ENCODE measurements at regions not wholly inside any gene's neighbourhood (a gene's known extent, or its start where the extent isn't known, plus 50 kb on each side); places are given as distances from the start of the nearest gene placed in this dataset.

DNA sequence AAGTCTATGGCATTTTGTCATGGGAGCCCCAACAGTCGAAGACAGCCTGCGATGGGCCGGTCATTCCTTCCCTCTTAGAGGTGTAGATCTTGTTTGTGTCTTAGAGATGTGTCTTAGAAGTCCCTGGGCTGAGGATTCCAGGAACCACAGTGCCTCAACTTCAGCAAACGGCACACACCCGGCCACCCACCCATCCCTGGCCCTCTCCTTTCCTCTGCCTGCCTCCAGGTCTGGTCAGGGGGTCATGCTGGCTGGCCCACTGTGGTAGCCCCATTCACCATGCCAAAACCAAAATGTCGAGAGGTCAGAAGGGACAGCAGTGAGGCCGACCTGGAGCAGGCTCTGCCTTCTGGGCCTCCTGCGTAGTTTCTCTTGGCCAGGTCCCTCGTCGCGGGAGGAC is 857.9 kb downstream of the TBC1D22A start:
- no peak overlapping the region for H3K27ac Mint-ChIP-seq
- Histone ChIP-seq H3K4me3 (no peak overlapping the region), H3K79me2 (replicated peaks; ENCODE audit: insufficient read depth) (no peaks in the 10 kb centered on the region), H3K4me2 (no peak overlapping the region), H3K27me3 (ENCODE audit: insufficient read depth) (no peaks in the 10 kb centered on the region), H2AFZ (no peak overlapping the region), H3K36me3 (ENCODE audit: insufficient read depth) (no peaks in the 10 kb centered on the region), H4K20me1 (replicated peaks; ENCODE audit: insufficient read depth) (no peaks in the 10 kb centered on the region), H3K4me1 (ENCODE audit: insufficient read depth) (no peaks in the 10 kb centered on the region), H3K27ac (ENCODE audit: low read depth) (no peak overlapping the region), H3F3A (replicated peaks; ENCODE audit: low read depth) (no peaks in the 10 kb centered on the region), H3K9me2 (ENCODE audit: insufficient read depth) (no peaks in the 10 kb centered on the region)
- no peak for ATAC-seq
- DNase-seq (ENCODE audit: low spot score) = no peak
- H3K36me3 Mint-ChIP-seq (ENCODE audit: low read depth) = peaks cover 3% of the 10 kb centered on the region; the same call in 2 of the 3 replicates
- no peaks in the 10 kb centered on the region for H3K4me1 Mint-ChIP-seq
- H3K4me3 Mint-ChIP-seq = no peak overlapping the region
- peaks cover 4% of the 10 kb centered on the region for H3K27me3 Mint-ChIP-seq (ENCODE audit: insufficient read depth, low read depth, poor library complexity)
- TF ChIP-seq ZNF331 (CRISPR knock-in tag; IDR thresholded peaks at IDR 0.05; ENCODE audit: low read depth) = no peak
- no peak for TF ChIP-seq CREB1 (CRISPR knock-in tag; IDR thresholded peaks at IDR 0.05; ENCODE audit: low read depth)
- TF ChIP-seq, protein P1, sequence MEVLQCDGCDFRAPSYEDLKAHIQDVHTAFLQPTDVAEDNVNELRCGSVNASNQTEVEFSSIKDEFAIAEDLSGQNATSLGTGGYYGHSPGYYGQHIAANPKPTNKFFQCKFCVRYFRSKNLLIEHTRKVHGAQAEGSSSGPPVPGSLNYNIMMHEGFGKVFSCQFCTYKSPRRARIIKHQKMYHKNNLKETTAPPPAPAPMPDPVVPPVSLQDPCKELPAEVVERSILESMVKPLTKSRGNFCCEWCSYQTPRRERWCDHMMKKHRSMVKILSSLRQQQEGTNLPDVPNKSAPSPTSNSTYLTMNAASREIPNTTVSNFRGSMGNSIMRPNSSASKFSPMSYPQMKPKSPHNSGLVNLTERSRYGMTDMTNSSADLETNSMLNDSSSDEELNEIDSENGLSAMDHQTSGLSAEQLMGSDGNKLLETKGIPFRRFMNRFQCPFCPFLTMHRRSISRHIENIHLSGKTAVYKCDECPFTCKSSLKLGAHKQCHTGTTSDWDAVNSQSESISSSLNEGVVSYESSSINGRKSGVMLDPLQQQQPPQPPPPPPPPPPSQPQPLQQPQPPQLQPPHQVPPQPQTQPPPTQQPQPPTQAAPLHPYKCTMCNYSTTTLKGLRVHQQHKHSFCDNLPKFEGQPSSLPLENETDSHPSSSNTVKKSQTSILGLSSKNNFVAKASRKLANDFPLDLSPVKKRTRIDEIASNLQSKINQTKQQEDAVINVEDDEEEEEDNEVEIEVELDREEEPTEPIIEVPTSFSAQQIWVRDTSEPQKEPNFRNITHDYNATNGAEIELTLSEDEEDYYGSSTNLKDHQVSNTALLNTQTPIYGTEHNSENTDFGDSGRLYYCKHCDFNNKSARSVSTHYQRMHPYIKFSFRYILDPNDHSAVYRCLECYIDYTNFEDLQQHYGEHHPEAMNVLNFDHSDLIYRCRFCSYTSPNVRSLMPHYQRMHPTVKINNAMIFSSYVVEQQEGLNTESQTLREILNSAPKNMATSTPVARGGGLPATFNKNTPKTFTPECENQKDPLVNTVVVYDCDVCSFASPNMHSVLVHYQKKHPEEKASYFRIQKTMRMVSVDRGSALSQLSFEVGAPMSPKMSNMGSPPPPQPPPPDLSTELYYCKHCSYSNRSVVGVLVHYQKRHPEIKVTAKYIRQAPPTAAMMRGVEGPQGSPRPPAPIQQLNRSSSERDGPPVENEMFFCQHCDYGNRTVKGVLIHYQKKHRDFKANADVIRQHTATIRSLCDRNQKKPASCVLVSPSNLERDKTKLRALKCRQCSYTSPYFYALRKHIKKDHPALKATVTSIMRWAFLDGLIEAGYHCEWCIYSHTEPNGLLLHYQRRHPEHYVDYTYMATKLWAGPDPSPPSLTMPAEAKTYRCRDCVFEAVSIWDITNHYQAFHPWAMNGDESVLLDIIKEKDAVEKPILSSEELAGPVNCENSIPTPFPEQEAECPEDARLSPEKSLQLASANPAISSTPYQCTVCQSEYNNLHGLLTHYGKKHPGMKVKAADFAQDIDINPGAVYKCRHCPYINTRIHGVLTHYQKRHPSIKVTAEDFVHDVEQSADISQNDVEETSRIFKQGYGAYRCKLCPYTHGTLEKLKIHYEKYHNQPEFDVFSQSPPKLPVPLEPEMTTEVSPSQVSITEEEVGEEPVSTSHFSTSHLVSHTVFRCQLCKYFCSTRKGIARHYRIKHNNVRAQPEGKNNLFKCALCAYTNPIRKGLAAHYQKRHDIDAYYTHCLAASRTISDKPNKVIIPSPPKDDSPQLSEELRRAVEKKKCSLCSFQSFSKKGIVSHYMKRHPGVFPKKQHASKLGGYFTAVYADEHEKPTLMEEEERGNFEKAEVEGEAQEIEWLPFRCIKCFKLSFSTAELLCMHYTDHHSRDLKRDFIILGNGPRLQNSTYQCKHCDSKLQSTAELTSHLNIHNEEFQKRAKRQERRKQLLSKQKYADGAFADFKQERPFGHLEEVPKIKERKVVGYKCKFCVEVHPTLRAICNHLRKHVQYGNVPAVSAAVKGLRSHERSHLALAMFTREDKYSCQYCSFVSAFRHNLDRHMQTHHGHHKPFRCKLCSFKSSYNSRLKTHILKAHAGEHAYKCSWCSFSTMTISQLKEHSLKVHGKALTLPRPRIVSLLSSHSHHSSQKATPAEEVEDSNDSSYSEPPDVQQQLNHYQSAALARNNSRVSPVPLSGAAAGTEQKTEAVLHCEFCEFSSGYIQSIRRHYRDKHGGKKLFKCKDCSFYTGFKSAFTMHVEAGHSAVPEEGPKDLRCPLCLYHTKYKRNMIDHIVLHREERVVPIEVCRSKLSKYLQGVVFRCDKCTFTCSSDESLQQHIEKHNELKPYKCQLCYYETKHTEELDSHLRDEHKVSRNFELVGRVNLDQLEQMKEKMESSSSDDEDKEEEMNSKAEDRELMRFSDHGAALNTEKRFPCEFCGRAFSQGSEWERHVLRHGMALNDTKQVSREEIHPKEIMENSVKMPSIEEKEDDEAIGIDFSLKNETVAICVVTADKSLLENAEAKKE (CRISPR knock-in tag; IDR thresholded peaks at IDR 0.05) = no peak
- TF ChIP-seq EZH2phosphoT487 (IDR thresholded peaks at IDR 0.05; ENCODE audit: unreplicated experiment) = no peak
- no peak for TF ChIP-seq ZNF114 (CRISPR knock-in tag; IDR thresholded peaks at IDR 0.05)
- TF ChIP-seq, protein P2, sequence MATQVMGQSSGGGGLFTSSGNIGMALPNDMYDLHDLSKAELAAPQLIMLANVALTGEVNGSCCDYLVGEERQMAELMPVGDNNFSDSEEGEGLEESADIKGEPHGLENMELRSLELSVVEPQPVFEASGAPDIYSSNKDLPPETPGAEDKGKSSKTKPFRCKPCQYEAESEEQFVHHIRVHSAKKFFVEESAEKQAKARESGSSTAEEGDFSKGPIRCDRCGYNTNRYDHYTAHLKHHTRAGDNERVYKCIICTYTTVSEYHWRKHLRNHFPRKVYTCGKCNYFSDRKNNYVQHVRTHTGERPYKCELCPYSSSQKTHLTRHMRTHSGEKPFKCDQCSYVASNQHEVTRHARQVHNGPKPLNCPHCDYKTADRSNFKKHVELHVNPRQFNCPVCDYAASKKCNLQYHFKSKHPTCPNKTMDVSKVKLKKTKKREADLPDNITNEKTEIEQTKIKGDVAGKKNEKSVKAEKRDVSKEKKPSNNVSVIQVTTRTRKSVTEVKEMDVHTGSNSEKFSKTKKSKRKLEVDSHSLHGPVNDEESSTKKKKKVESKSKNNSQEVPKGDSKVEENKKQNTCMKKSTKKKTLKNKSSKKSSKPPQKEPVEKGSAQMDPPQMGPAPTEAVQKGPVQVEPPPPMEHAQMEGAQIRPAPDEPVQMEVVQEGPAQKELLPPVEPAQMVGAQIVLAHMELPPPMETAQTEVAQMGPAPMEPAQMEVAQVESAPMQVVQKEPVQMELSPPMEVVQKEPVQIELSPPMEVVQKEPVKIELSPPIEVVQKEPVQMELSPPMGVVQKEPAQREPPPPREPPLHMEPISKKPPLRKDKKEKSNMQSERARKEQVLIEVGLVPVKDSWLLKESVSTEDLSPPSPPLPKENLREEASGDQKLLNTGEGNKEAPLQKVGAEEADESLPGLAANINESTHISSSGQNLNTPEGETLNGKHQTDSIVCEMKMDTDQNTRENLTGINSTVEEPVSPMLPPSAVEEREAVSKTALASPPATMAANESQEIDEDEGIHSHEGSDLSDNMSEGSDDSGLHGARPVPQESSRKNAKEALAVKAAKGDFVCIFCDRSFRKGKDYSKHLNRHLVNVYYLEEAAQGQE (IDR thresholded peaks at IDR 0.05; ENCODE audit: unreplicated experiment) = no peak
- no peak for TF ChIP-seq EZH2 (IDR thresholded peaks at IDR 0.05; ENCODE audit: low read depth, unreplicated experiment)
- TF ChIP-seq STAT1 (IDR thresholded peaks at IDR 0.05; ENCODE audit: unreplicated experiment) = no peak
- TF ChIP-seq NANOG (IDR thresholded peaks at IDR 0.05; ENCODE audit: borderline replicate concordance) = no peak
- H3K9me3 Mint-ChIP-seq = peaks cover 26% of the 10 kb centered on the region

Measured in GM23338 (cell line).